Activated T-helper 1 cell treated with anti-CD3 and anti-CD28 coated beads, Interleukin-12 subunit alpha, Interleukin-12 subunit beta, Interleukin-2, Interleukin-4 antibody, amounts not matched to agents 30 ng/mL and 10 ng/mL and 1 ng/mL, durations not matched to agents 14 hours and 24 hours and 36 hours (primary cell): ENCODE measurements at regions not wholly inside any gene's neighbourhood (a gene's known extent, or its start where the extent isn't known, plus 50 kb on each side); places are given as distances from the start of the nearest gene placed in this dataset.
"Not testable (repeated sequence)": the region's sequence is repeated elsewhere in the genome, so short reads cannot be mapped to it uniquely, and the experiment has no call there.

Source experiments
- DNase-seq: peaks from one replicate; pipeline ENCODE4 v3.0.0; 2021; ENCODE audit warnings: low spot score
- H3K27ac Mint-ChIP-seq: one replicate; pipeline ENCODE4 v1.8.0; 2021; ENCODE audit warnings: mild to moderate bottlenecking, mixed read lengths
- H3K27me3 Mint-ChIP-seq: one replicate; pipeline ENCODE4 v1.8.0; 2022; ENCODE audit warnings: mild to moderate bottlenecking, moderate library complexity, mixed read lengths; ENCODE audit not compliant: insufficient read depth
- H3K36me3 Mint-ChIP-seq: one replicate; pipeline ENCODE4 v1.8.0; 2021; ENCODE audit warnings: low read depth, mixed read lengths
- H3K4me1 Mint-ChIP-seq: one replicate; pipeline ENCODE4 v1.8.0; 2021; ENCODE audit warnings: low read depth, mixed read lengths
- H3K4me3 Mint-ChIP-seq: one replicate; pipeline ENCODE4 v1.8.0; 2021; ENCODE audit warnings: mild to moderate bottlenecking, moderate library complexity, mixed read lengths
- H3K9me3 Mint-ChIP-seq: one replicate; pipeline ENCODE4 v1.8.0; 2021; ENCODE audit warnings: mixed read lengths
- intact Hi-C: fragments of 100-400 bp; cut with micrococcal nuclease; formaldehyde crosslinking; loops from one replicate; pipeline ENCODE4 v1.15.1; 2024

- Mint-ChIP-seq H3K36me3 (no peaks in the 10 kb centered on the region), H3K27me3 (no peaks in the 10 kb centered on the region), H3K4me3 (no peak overlapping the region), H3K9me3 (peaks cover 5% of the 10 kb centered on the region), H3K27ac (no peak overlapping the region), H3K4me1 (no peaks in the 10 kb centered on the region)
- intact Hi-C loops, result no loop called here
- DNase-seq, result no peak
Observed at GRCh38 chr2:195148004-195148403, 509.0 kb upstream of the SLC39A10 start.

GRCh38 chr2:195146761-195147541, 510.1 kb upstream of the SLC39A10 start:
- Mint-ChIP-seq H3K27ac (no peak overlapping the region), H3K27me3 (no peaks in the 10 kb centered on the region), H3K4me1 (no peaks in the 10 kb centered on the region), H3K9me3 (peaks cover 5% of the 10 kb centered on the region), H3K4me3 (no peak overlapping the region), H3K36me3 (no peaks in the 10 kb centered on the region)
- intact Hi-C loops, result no loop called here
- no peak for DNase-seq

- Mint-ChIP-seq H3K27ac (no peak overlapping the region), H3K4me3 (no peak overlapping the region), H3K9me3 (no peaks in the 10 kb centered on the region), H3K4me1 (no peaks in the 10 kb centered on the region), H3K27me3 (peaks cover 4% of the 10 kb centered on the region), H3K36me3 (no peaks in the 10 kb centered on the region)
- DNase-seq, result no peak
- intact Hi-C loops, result no loop called here
Observed at GRCh38 chr2:195138435-195138834, 518.6 kb upstream of the SLC39A10 start.

GRCh38 chr2:195125889-195126288, 531.1 kb upstream of the SLC39A10 start:
- H3K4me1 Mint-ChIP-seq, intact Hi-C loops, H3K27me3 Mint-ChIP-seq, H3K9me3 Mint-ChIP-seq, H3K36me3 Mint-ChIP-seq, H3K4me3 Mint-ChIP-seq, H3K27ac Mint-ChIP-seq, DNase-seq: not testable (repeated sequence)

- no peaks in the 10 kb centered on the region for H3K9me3 Mint-ChIP-seq
- H3K27ac Mint-ChIP-seq, result no peak overlapping the region
- no peak overlapping the region for H3K4me3 Mint-ChIP-seq
- no peaks in the 10 kb centered on the region for H3K27me3 Mint-ChIP-seq
- intact Hi-C loops, result no loop called here
- H3K36me3 Mint-ChIP-seq, result no peaks in the 10 kb centered on the region
- H3K4me1 Mint-ChIP-seq, result no peaks in the 10 kb centered on the region
- DNase-seq, result no peak
Observed at GRCh38 chr2:195124391-195125079, 532.5 kb upstream of the SLC39A10 start.

GRCh38 chr2:195122653-195123052, 534.4 kb upstream of the SLC39A10 start:
- Mint-ChIP-seq H3K4me3 (no peak overlapping the region), H3K4me1 (no peaks in the 10 kb centered on the region), H3K27me3 (no peaks in the 10 kb centered on the region), H3K36me3 (no peaks in the 10 kb centered on the region), H3K9me3 (no peaks in the 10 kb centered on the region), H3K27ac (no peak overlapping the region)
- intact Hi-C loops, result no loop called here
- no peak for DNase-seq

- intact Hi-C loops, result no loop called here
- H3K4me3 Mint-ChIP-seq, result no peak overlapping the region
- no peaks in the 10 kb centered on the region for H3K36me3 Mint-ChIP-seq
- H3K4me1 Mint-ChIP-seq, result no peaks in the 10 kb centered on the region
- no peak overlapping the region for H3K27ac Mint-ChIP-seq
- H3K27me3 Mint-ChIP-seq, result no peaks in the 10 kb centered on the region
- H3K9me3 Mint-ChIP-seq, result no peaks in the 10 kb centered on the region
- no peak for DNase-seq
Observed at GRCh38 chr2:195121341-195121740, 535.7 kb upstream of the SLC39A10 start.

GRCh38 chr2:195119231-195119630, 537.8 kb upstream of the SLC39A10 start:
- H3K4me1 Mint-ChIP-seq, result no peaks in the 10 kb centered on the region
- no peak overlapping the region for H3K27ac Mint-ChIP-seq
- no peak overlapping the region for H3K4me3 Mint-ChIP-seq
- DNase-seq, result no peak
- intact Hi-C loops, result no loop called here
- H3K36me3 Mint-ChIP-seq, result no peaks in the 10 kb centered on the region
- H3K9me3 Mint-ChIP-seq, result no peaks in the 10 kb centered on the region
- H3K27me3 Mint-ChIP-seq, result no peaks in the 10 kb centered on the region

- no peaks in the 10 kb centered on the region for H3K4me1 Mint-ChIP-seq
- H3K27ac Mint-ChIP-seq, result no peak overlapping the region
- no peaks in the 10 kb centered on the region for H3K27me3 Mint-ChIP-seq
- no peaks in the 10 kb centered on the region for H3K36me3 Mint-ChIP-seq
- DNase-seq, result no peak
- peaks cover 5% of the 10 kb centered on the region for H3K9me3 Mint-ChIP-seq
- intact Hi-C loops, result no loop called here
- H3K4me3 Mint-ChIP-seq, result no peak overlapping the region
Observed at GRCh38 chr2:195118276-195118675, 538.8 kb upstream of the SLC39A10 start.

GRCh38 chr2:195117011-195117410, 540.0 kb upstream of the SLC39A10 start:
- H3K4me3 Mint-ChIP-seq, result no peak overlapping the region
- H3K27ac Mint-ChIP-seq, result no peak overlapping the region
- no peaks in the 10 kb centered on the region for H3K27me3 Mint-ChIP-seq
- no peak for DNase-seq
- no peaks in the 10 kb centered on the region for H3K36me3 Mint-ChIP-seq
- no peaks in the 10 kb centered on the region for H3K4me1 Mint-ChIP-seq
- H3K9me3 Mint-ChIP-seq, result peaks cover 5% of the 10 kb centered on the region
- intact Hi-C loops, result no loop called here

- Mint-ChIP-seq H3K9me3 (peaks cover 5% of the 10 kb centered on the region), H3K36me3 (no peaks in the 10 kb centered on the region), H3K4me1 (no peaks in the 10 kb centered on the region), H3K27ac (no peak overlapping the region), H3K4me3 (no peak overlapping the region), H3K27me3 (no peaks in the 10 kb centered on the region)
- no peak for DNase-seq
- intact Hi-C loops, result no loop called here
Observed at GRCh38 chr2:195115738-195116137, 541.3 kb upstream of the SLC39A10 start.

GRCh38 chr2:195108182-195108581, 548.8 kb upstream of the SLC39A10 start:
- H3K9me3 Mint-ChIP-seq, result no peaks in the 10 kb centered on the region
- no peak for DNase-seq
- intact Hi-C loops, result no loop called here

GRCh38 chr2:195106681-195107380, 550.2 kb upstream of the SLC39A10 start:
- H3K4me1 Mint-ChIP-seq, result no peaks in the 10 kb centered on the region
- no peak overlapping the region for H3K27ac Mint-ChIP-seq
- intact Hi-C loops, result no loop called here
- DNase-seq, result no peak
- no peak overlapping the region for H3K4me3 Mint-ChIP-seq
- H3K9me3 Mint-ChIP-seq, result no peaks in the 10 kb centered on the region
- H3K27me3 Mint-ChIP-seq, result peaks cover 3% of the 10 kb centered on the region
- no peaks in the 10 kb centered on the region for H3K36me3 Mint-ChIP-seq

More at GRCh38 chr2:195108182-195108581, 548.8 kb upstream of the SLC39A10 start:
- no peak overlapping the region for H3K4me3 Mint-ChIP-seq
- no peak overlapping the region for H3K27ac Mint-ChIP-seq
- H3K27me3 Mint-ChIP-seq, result peaks cover 3% of the 10 kb centered on the region
- no peaks in the 10 kb centered on the region for H3K36me3 Mint-ChIP-seq
- no peaks in the 10 kb centered on the region for H3K4me1 Mint-ChIP-seq
